ENCODE measurements at regions not wholly inside any gene's neighbourhood (a gene's known extent, or its start where the extent isn't known, plus 50 kb on each side); places are given as distances from the start of the nearest gene placed in this dataset.

- Histone ChIP-seq H3K27me3 (no peaks in the 10 kb centered on the region), H3K4me1 (no peaks in the 10 kb centered on the region), H3K36me3 (no peaks in the 10 kb centered on the region), H3K9me3 (no peaks in the 10 kb centered on the region), H3K27ac (no peak overlapping the region), H3K4me3 (no peak overlapping the region)
- intact Hi-C loops (cut with DNase I; ENCODE audit: low total_unique reads) = no loop called here
- DNase-seq = no peak
- TF ChIP-seq EP300 (IDR thresholded peaks at IDR 0.05) (no peak), CTCF (IDR thresholded peaks at IDR 0.05) (no peak), POLR2AphosphoS5 (IDR thresholded peaks at IDR 0.05) (no peak), POLR2A (IDR thresholded peaks at IDR 0.05) (no peak)
- WGBS, 5 donors = 40 to 59% (median 50%) methylated on average over 2 of the region's 2 CpGs
Measured at GRCh38 chr5:24235946-24236345, 408.8 kb downstream of the CDH10 start.

- 82 to 94% (median 91%) methylated on average over 1 of the region's 1 CpG for WGBS, 5 donors
- no peaks in the 10 kb centered on the region for H3K4me1 ChIP-seq
- TF ChIP-seq POLR2AphosphoS5 (IDR thresholded peaks at IDR 0.05) = no peak
- no peak for TF ChIP-seq POLR2A (IDR thresholded peaks at IDR 0.05)
- TF ChIP-seq EP300 (IDR thresholded peaks at IDR 0.05) = no peak
- TF ChIP-seq CTCF (IDR thresholded peaks at IDR 0.05) = no peak
- H3K27ac ChIP-seq = no peak overlapping the region
- intact Hi-C loops (cut with DNase I; ENCODE audit: low total_unique reads) = no loop called here
- peaks cover 0 to 9% (median 0%) of the 10 kb centered on the region in 4 donors for H3K9me3 ChIP-seq
- H3K4me3 ChIP-seq = no peak overlapping the region
- no peaks in the 10 kb centered on the region for H3K36me3 ChIP-seq
- no peaks in the 10 kb centered on the region for H3K27me3 ChIP-seq
- no peak for DNase-seq
Measured at GRCh38 chr5:24245821-24246220, 399.0 kb downstream of the CDH10 start.

GRCh38 chr5:24264547-24264946, 380.2 kb downstream of the CDH10 start:
- WGBS, 5 donors = 73 to 84% (median 81%) methylated on average over 5 of the region's 5 CpGs
- intact Hi-C loops (cut with DNase I; ENCODE audit: low total_unique reads) = no loop called here
- DNase-seq = no peak
- Histone ChIP-seq H3K4me3 (no peak overlapping the region), H3K27ac (no peak overlapping the region), H3K4me1 (no peaks in the 10 kb centered on the region), H3K9me3 (peaks cover 0 to 11% (median 0%) of the 10 kb centered on the region in 4 donors), H3K27me3 (no peaks in the 10 kb centered on the region), H3K36me3 (no peaks in the 10 kb centered on the region)
- no peak for TF ChIP-seq POLR2AphosphoS5 (IDR thresholded peaks at IDR 0.05)
- no peak for TF ChIP-seq POLR2A (IDR thresholded peaks at IDR 0.05)
- no peak for TF ChIP-seq EP300 (IDR thresholded peaks at IDR 0.05)
- TF ChIP-seq CTCF (IDR thresholded peaks at IDR 0.05) = no peak

- 68 to 90% (median 76%) methylated on average over 4 of the region's 4 CpGs for WGBS, 5 donors
- Histone ChIP-seq H3K27ac (no peak overlapping the region), H3K9me3 (peaks cover 0 to 11% (median 0%) of the 10 kb centered on the region in 4 donors), H3K4me1 (no peaks in the 10 kb centered on the region), H3K36me3 (no peaks in the 10 kb centered on the region), H3K4me3 (no peak overlapping the region), H3K27me3 (no peaks in the 10 kb centered on the region)
- DNase-seq = no peak
- TF ChIP-seq CTCF (IDR thresholded peaks at IDR 0.05) (no peak), POLR2A (IDR thresholded peaks at IDR 0.05) (no peak)
- intact Hi-C loops (cut with DNase I; ENCODE audit: low total_unique reads) = no loop called here
Measured at GRCh38 chr5:24265306-24265705, 379.5 kb downstream of the CDH10 start.
